Stomach (tissue), 4 donors: ENCODE measurements at regions not wholly inside any gene's neighbourhood (a gene's known extent, or its start where the extent isn't known, plus 50 kb on each side); places are given as distances from the start of the nearest gene placed in this dataset.

Experiments used
- CTCF ChIP-seq, 7 experiments: fragments of 450-650 bp in 4 of 7; fragments of 200-600 bp in 3 of 7; sonication (generic) in 3 of 7; IDR thresholded peaks; one replicate each; pipeline ENCODE4 v1.5.1; 2016 to 2019; ENCODE audit warnings: antibody characterized with exemption in 7 of 7, control low read depth in 2 of 7, mild to moderate bottlenecking in 1 of 7
- EP300 ChIP-seq: sonication (generic); formaldehyde crosslinking; IDR thresholded peaks from one replicate; pipeline ENCODE4 v1.6.1; 2017; ENCODE audit warnings: antibody characterized with exemption

GRCh38 chr5:142506046-142506445 is 179.8 kb downstream of the FGF1 start:
- TF ChIP-seq CTCF (IDR thresholded peaks at IDR 0.05) = no peak
- TF ChIP-seq EP300 = no peak
